GM19395 (cell line): ENCODE measurements at regions not wholly inside any gene's neighbourhood (a gene's known extent, or its start where the extent isn't known, plus 50 kb on each side); places are given as distances from the start of the nearest gene placed in this dataset.

Experiments used
- ATAC-seq: cut with Tn5 transposase; IDR thresholded peaks from one replicate; pipeline ENCODE4 v1.9.1; 2021; ENCODE audit warnings: mild to moderate bottlenecking, moderate library complexity; ENCODE audit not compliant: unreplicated experiment

- ATAC-seq: no peak
Observed at GRCh38 chr12:3999904-4000303, 126.7 kb upstream of the PARP11 start.

DNA sequence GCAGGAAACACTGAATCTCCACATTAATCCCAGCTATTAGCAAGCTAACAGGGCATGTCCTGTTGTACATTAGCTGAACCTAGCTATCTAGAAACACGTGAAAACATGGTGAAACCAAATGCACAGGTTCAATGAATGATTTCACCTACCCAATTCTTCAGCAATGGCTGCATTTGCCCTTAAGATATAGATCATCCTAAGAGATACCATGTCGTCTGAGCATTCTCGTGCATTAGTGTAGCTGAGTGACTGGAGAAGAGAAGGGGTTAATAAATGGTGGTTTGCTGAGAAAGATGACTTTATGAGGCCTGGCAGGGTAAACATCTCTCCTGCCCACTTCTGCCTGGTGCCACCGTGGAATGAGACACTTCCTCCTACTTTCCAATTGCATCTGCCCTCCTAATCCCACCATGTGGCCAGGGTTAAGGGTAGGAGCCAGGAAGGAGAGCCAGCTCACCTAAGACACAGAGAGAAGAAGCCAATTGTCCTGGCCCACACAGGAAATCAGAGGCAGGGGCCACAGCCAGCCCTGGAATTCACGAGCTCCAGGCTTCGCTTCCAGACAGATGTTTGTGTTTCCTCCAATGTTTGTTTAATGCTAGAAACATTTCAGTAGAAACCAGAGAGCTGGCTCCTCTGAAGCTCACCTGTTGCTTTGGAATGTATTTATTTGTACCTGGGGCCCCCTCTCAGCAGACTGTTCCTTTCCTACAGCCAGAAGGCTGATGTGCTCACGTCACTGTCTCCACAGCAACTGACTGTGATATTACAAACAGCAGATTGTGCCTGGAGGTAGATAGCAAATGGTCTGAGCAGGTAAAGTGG lies 126.0 kb upstream of the PARP11 start:
- ATAC-seq: no peak

DNA sequence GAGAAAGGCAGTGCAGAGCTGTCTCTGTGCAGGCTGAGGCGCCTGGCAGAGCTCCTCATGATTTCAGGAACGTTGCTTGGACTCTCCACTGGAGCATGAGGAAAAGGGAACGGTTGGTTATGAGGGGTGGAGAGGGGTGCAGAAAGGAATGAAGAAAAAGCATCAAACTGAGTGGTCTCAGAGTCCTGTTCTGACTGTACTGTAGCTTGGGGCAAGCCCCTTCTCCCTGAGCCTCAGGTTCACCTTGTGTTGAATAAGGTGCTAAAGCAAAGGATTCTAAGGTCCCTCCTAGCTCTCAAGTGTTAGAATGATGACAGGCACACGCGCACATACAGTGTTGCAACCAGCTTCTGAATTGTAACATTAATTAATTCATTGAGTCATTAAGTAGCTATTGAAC lies 125.2 kb upstream of the PARP11 start:
- ATAC-seq: no peak

DNA sequence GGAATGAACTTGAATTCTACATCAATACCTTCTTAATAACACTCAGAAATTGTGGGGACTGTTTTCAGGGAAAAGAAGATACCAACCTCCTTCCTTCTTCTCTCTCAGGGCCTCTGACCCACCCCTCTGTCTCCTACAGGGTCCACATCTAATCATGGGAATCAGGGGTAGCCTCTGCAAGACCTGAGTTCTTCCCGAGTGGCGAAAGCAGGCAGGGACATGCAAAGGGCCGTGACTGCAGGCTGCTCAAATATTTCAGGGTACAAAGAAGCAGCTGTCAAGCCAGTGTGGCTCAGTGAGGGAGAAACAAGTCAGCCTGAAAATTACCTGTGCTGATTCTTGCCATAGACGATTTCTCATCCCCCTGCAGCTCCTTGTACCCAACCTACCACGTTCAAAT lies 123.1 kb upstream of the PARP11 start:
- no peak for ATAC-seq

- no peak for ATAC-seq
Observed at GRCh38 chr12:3995306-3995705, 122.1 kb upstream of the PARP11 start.

DNA sequence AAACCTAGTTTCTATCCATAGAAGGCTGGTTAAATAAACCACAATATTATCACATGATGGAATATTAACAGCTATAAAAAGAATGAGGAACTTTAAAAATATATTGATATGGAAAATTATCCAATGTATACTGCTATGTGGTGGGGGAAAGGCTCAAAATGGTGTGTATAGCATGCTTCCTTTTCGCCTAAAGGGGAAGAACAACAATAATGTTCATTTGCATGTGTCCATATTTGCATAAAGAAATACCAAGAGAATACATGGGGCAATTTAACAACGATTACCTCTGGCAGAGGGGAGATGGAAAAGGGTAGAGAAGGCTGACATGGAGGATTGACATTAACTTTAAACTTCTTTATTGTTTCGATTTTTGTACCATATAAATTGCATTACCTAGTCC lies 121.3 kb upstream of the PARP11 start:
- no peak for ATAC-seq

DNA sequence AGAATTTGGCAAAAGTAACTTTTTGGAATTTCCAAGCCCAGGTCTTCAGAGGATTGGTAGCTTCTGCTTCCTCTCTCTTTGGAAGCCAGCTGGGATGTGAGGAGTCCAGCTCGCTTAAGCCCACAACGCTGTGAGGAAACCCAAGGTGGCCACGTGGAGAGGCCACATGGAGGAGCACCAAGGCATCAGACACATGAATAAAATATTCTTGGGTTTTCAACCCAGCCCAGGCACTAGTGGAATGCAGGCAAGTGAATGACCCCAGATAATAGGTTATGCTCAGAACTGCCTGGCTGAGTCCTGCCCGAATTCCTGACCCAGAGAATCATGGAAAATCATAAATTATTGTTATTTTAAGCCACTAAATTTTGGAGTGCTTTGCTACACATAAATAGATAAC lies 119.7 kb upstream of the PARP11 start:
- no peak for ATAC-seq

GRCh38 chr12:3991798-3992580 lies 118.8 kb upstream of the PARP11 start:
- no peak for ATAC-seq

GRCh38 chr12:3990501-3991280 lies 117.5 kb upstream of the PARP11 start:
- ATAC-seq: no peak

GRCh38 chr12:3989218-3989550 lies 116.0 kb upstream of the PARP11 start:
- no peak for ATAC-seq

DNA sequence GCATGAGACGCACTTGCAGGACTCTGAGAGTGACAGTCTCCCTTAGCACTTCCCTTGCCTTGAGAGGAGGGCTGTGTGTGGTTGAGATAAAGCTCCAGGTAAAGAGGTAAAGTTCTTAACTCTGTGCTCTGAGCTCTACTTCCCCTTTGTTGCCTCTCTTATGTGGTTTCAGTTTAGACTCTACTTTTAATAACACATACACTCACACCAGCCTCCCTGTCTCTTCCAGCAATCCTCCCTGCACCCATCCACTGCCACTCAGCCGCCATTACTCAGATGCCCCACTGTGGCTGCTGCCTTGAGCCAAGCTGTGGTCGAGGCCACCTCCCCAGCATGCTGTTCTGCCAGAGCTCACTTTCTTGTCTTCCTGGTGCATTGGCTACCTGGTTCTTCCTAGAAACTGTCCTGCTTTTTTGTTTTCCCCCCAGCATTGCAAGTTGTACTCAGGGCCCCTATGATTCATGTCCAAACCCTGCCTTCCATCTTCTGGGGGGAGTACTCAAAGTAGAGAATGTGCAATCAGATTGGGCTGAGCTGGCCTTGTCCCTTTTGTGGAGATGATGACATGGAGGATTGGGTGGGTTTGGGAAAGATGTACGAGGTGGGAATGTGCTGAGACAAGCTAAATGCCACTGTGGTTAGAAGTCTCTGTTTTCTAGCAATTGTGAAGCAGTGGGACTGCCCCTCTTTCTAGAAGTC lies 115.5 kb upstream of the PARP11 start:
- ATAC-seq: no peak

DNA sequence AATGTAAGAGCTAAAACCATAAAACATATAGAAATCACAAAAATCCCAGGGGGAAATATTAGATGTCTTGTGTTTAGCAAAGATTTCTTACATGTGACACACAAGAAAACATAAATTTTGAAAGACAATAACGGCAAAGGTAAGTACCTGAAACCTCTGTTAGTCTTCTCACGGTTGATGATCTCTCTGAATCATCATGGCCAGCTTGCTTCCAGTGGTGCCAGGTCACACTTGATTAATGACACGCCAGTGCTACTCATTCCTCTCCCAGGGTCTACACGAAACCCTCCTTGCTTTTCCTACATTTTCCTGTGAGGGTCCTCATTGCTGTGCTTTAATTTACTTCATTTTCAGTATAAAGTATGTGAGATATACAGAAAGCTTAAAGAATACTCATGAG lies 114.4 kb upstream of the PARP11 start:
- no peak for ATAC-seq

GRCh38 chr12:3980504-3981272 lies 107.5 kb upstream of the PARP11 start:
- ATAC-seq: no peak

DNA sequence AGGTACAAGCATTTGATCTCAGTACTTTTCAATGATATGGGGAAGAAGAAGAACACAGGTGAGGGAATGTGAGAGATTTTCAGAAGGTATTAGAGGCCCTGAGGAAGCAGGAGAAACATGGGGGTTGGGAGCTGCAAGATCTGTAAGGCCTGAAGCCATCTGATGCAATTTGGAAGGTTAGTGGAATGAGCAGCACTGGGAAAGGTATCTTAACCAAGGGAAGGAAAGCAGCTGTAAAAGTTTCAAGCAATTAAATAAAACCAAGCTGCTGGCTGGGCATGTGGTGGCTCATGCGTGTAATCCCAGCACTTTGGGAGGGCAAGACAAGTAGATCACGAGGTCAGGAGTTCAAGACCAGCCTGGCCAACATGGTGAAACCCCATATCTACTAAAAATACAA lies 104.4 kb upstream of the PARP11 start:
- no peak for ATAC-seq

DNA sequence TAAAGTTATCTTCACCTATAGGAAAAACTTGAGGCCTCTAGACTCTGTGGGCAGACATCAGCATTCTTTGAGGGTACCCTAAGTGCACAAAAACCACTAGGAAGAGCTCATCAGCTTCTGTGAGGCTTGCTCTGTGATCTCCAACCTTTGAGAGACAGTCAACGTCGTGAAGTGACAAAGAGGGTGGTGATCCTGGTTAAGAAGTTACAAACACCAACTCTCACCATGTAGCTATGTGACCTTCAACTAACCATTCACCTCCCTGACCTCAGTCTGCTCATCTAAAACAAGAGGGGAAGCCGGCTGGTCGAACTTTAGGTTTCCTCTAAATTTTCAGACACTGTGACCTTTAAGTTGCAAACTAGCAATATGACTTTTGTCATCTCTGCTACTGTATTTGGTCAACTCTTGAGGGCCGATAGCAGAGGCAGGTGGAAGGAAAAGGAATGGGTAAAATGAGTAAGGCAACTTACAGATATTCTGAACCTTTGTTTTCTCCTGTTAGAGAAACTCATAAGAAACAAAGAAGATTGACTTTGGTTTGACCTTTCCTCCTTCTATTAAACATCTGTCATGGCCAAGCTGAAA lies 103.2 kb upstream of the PARP11 start:
- ATAC-seq: no peak

GRCh38 chr12:3975652-3976051 lies 102.5 kb upstream of the PARP11 start:
- ATAC-seq: no peak

DNA sequence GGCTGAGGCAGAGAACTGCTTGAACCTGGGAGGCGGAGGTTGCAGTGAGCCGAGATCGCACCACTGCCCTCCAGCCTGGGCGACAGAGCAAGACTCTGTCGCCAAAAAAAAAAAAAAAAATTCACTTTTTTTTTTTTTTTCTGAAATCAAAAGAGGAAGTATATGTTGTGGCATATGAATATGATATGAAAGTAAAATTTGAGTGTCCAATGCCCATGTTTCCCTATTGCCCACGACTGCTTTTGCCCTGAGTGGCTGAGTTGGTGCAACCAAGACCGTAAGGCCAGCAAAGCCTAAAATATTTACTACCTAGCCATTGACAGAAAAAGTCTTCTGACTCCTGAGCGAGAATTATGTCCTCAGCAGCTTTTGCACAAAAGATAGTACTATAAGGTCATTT lies 101.7 kb upstream of the PARP11 start:
- ATAC-seq: no peak

DNA sequence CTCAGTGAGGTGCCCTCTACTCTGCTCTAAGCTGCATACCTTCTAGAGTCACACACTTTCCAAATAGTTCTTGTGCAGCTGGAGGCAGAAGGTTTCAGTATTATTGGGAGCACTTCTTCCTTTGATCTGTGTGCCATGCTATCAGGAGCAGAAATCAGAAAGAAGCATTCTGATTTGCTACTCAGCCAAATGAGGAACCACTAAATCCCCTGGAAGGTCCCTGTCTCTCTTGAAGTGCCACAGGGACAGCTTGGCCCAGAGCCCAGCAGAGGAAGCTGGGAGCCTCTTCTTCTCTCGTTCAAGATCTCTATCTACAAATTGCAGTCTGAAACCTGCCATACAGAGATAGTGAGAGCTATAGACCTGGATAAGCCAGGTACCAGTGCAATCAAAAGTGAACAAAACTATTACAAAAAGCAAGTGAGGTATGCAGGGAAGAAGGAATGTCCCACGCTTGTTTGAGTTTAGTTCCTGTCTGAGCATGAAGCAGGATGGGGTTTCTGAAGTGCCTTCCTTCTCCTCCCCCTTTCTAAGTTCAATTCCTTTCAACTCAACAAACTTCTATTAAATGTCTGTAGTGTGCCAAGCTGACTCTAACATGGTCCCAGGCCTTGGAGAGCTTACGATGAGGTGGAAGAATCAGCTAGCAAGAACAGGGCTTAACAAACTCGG lies 100.9 kb upstream of the PARP11 start:
- no peak for ATAC-seq

GRCh38 chr12:3973269-3973884 lies 100.2 kb upstream of the PARP11 start:
- ATAC-seq: no peak
